Loucy (cell line): ENCODE measurements at regions not wholly inside any gene's neighbourhood (a gene's known extent, or its start where the extent isn't known, plus 50 kb on each side); places are given as distances from the start of the nearest gene placed in this dataset.

ENCODE experiments used
- EZH2phosphoT487 ChIP-seq: fragments of 200-600 bp; IDR thresholded peaks from 2 replicates; pipeline ENCODE4 v1.6.1; 2018; ENCODE audit warnings: antibody characterized with exemption, mild to moderate bottlenecking, moderate library complexity, borderline replicate concordance
- TF ChIP-seq, protein P1 (sequence below): fragments of 200-600 bp; sonication (generic); conservative IDR thresholded peaks from 2 replicates; pipeline ENCODE4 v1.5.1; 2014; ENCODE audit warnings: mild to moderate bottlenecking, antibody characterized with exemption, low read length

DNA sequence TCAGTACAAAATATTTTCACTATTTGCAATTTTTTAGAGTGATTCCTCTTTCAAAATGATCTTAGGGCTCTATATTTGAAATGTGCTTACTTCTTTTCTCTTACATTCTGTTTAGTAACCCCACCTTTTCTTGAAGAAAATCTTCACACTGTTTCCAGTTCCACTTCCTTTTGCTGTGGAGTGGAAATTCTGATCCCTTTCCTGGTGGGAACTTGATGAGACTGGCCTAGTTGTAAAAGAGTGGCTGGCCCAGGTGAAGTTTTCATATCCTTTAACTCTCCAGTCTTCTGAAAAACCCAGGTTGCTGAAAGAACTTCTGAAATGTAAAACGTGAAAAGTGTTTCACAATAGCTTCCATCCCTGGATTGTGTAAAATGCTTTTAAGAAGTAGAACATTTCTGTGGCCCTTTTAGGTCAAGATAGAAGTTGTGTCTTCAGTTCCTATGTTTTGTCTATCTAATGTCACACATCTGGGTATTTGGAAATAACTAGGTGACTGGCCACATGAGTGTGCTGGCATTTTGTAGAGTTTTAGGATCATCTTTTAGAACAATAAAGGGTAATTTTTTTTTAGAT, 84.8 kb upstream of the LRIG1 start:
- TF ChIP-seq, protein P1, sequence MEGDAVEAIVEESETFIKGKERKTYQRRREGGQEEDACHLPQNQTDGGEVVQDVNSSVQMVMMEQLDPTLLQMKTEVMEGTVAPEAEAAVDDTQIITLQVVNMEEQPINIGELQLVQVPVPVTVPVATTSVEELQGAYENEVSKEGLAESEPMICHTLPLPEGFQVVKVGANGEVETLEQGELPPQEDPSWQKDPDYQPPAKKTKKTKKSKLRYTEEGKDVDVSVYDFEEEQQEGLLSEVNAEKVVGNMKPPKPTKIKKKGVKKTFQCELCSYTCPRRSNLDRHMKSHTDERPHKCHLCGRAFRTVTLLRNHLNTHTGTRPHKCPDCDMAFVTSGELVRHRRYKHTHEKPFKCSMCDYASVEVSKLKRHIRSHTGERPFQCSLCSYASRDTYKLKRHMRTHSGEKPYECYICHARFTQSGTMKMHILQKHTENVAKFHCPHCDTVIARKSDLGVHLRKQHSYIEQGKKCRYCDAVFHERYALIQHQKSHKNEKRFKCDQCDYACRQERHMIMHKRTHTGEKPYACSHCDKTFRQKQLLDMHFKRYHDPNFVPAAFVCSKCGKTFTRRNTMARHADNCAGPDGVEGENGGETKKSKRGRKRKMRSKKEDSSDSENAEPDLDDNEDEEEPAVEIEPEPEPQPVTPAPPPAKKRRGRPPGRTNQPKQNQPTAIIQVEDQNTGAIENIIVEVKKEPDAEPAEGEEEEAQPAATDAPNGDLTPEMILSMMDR: no peak
- TF ChIP-seq EZH2phosphoT487: no peak
